ENCODE measurements at regions not wholly inside any gene's neighbourhood (a gene's known extent, or its start where the extent isn't known, plus 50 kb on each side); places are given as distances from the start of the nearest gene placed in this dataset.

DNA sequence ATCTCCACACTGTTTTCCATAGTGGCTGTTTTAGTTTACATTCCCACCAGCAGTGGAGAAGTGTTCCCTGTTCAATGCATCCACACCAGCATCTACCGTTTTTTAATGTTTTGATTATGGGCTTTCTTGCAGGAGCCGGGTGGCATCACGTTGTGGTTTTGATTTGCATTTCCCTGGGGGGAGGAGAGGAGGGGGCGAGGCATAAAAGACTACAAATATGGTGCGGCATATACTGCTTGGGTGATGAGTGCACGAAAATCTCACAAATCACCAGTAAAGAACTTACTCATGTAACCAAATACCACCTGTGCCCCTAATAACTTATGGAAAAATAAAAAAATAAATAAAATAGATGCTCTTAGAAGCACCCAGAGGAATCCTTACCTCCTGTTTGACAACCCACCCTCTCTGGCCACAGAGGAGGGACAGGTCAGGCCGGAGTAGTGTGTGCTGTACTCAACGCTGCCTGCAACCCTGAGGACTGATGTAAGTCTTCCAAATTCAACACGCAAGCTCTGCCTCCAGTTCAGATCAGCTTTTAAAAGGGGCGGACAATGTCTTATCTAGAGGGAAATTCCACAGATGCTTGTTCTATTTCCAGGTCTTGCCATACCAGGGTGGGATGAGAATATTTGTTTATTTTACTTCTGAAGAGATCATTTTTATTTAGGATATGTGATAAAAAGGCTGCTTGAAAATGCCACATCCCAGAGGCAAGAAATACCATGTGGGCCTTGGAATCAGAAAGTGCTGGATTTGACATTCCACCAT lies 329.6 kb upstream of the B3GAT1 start:
- ATAC-seq: no peak

DNA sequence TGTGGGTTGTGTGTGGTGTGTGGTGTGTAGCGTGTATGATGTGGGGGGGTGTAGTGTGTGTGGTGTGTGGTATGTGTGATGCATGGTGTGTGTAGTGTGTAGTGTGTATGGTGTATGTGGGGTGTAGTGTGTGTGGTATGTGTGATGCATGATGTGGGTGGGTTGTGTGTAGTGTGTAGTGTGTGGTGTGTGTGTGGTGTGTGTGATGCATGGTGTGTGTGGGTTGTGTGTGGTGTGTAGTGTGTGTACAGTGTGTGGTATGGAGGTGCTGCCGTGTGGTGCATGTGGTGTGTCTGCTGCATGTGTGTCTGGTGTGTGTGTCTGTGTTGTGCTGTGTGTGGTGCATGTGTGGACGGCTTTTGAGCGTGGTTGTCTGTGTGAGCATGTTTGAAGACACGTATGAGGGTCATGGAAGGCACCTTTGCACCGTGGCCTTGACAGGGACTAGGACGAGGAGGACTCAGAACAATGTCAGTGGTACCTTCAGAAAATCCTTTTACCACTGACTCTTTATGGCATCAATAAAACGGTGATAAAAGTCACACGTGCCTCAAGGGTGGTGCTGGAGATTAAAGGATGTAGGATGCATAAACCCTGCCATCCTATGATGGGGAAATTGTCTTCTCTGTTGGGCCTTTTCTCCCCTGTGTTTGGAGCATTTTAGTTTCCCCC lies 328.7 kb upstream of the B3GAT1 start:
- no peak for ATAC-seq

DNA sequence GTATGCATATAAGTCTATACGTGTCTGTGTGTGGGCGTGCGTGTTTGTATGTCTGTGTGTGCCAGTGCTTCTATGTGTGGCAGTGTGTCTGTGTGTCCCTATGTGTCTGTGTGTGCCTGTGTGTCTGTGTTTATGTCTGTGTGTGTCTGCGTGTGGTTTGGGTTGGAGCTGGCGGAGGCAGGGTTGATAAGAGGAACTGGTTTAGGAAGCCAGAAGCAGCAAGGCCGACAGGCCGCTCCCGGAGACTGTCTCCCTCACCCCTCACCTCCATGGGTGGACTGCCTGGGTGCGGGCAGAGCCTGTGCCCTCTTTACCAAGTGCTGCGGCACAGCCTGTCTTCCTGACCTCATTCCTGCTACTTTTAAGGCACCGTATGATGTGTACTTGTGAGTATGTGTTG lies 327.1 kb upstream of the B3GAT1 start:
- ATAC-seq: no peak

DNA sequence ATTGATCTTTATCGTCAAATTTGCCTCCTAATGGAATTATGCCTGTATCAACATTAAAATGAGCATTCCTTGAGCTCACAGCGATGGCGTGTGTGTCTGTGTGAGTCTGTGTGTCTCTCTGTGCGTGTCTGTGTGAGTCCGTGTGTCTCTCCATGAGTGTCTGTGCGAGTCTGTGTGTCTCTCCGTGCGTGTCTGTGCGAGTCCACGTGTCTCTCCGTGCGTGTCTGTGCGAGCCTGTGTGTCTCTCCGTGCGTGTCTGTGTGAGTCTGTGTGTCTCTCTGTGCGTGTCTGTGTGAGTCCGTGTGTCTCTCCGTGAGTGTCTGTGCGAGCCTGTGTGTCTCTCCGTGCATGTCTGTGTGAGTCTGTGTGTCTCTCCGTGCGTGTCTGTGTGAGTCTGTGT lies 326.5 kb upstream of the B3GAT1 start:
- no peak for ATAC-seq

DNA sequence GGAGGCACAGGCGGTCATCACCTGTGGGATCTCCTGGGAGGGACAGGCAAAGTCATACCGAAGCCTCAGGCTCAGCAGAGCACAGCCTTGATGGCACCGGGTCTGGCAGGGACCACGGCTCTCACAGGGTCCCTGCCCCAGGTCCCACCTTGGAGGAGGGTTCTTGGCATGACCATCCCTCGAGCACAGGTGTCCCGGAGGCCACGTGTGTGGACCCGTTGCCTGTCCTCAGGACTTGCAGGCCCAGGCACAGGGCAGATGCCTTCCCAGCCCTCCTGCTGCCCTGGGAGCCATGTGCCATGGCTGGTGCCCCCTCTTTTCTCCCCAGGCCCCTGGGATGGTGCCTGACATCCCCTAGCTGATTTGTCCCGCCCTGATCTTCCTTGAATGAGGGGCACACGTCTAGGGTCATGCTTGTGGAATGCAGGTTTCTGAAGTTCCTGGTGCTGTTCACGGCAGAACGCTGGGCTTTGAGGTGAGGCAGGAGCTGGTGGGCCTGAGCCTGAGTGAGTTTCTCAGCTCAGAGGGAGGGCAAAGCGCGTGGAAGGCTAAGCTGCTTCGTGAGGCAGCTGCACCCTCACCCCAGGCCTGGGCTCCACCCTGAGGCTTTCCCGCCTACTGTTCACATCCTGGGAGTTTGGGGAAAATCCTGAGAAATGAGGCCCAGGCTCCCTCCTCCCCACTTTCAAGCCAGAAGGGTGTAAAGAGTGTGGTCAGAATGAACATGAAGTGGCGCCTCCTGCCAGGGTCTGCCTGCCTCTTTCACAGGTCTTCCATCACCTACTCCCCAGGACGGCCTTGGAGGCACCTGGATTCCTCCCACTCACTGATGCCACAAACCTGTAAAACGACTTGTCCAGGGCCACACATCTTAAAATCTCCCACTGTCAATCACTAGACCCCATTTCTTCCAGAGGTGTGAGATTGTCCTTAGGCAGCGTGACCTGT lies 325.8 kb upstream of the B3GAT1 start:
- ATAC-seq: no peak

DNA sequence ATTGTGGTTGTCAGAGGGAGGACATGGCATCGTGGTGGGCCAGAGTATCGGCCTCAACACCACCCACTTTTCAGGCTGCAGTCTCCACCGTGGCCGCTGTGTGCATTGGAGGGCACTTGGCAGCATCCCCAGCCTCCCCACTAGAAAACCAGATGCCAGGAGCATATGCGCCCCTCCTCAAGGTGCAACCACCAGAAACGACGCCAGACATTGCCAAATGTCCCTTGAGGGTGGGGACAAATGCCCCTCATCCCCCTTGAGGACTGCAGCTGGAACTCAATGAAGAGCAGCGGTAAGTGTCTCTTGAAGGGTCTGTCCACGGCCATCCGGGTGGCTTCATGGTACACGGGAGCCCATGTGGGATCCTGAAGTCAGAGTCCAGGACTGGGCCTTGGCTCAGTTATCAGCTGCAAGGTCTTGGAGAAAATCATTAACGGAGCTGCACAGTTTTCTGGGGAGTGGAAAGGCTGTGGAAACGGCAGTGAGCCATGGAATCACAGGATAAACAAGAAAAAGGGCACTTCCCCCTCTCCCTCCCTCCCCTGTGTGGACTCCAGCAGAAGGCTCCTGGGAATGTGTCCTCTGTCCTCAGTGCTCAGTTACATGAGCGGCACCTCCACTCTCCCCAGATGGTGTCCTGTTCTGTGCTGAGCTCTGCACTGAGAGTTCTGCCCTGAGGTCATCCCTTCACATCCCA lies 324.4 kb upstream of the B3GAT1 start:
- no peak for ATAC-seq

DNA sequence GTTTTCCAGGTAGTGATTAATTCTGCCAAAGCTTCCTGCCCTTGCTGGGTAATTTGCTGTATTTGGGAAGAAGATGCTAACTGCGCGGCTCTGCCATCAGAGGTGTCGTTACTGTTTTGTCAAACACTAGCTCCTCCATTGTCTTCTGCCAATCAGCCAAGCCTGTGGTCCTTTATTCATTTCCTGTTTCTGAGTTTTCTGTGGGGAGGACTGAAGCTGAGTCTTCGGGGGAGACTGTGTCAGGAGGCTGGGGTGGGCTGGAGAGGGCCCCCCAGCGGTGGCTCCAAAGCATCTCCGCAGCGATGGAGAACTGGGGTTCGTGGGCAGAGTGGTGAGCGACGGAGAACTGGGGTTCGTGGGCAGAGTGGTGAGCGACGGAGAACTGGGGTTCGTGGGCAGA lies 322.9 kb upstream of the B3GAT1 start:
- ATAC-seq: no peak

DNA sequence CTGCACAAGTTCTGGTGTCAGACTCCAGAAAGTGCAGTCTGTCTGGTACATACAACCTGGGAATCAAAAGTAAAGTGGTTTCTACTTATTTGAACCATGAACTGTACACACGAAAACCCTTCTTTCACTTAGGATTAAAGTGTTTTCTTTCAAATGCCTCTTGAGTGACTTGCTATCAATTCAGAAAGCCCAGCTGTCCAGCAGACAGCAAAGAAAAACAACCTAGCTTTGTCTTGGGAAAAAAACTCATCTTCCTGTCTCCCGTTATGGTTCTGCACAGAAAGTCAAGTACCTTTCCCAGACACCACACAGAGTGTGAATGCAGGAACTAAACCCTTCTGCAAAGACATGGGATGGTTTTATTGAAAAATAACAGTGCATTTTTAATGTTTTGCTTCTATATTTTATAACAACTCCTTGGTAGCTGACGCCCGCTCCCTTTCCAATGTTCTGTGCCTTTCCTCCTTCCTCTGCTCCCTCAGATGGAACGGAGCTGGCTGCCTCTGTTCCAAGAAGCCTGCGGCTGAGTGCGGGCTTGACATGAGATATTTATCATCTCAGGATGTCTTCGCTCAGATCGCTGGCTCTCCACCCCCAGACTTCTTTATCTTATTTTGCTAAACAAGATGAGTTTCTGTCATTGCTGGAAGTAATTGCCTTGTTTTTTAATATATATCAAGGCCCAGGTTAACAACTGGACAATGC lies 322.3 kb upstream of the B3GAT1 start:
- ATAC-seq: no peak

DNA sequence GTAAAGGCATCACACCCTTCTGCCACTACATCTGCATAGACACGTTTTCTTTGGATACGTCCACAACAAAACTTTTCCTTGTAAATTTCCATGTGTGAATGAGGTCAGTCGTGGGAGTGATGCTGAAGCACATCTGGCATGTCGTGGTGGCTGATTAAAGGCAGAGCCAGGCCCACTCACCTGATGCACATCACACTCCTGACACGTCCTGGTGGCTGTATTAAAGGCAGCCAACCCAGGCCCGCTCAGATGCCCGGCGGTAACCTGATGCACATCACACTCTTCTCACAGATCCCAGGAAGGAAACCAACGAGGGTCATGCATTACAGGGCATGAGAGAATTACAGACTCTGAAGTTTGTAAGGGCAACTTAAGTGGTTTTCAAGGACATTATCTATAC lies 321.6 kb upstream of the B3GAT1 start:
- no peak for ATAC-seq

DNA sequence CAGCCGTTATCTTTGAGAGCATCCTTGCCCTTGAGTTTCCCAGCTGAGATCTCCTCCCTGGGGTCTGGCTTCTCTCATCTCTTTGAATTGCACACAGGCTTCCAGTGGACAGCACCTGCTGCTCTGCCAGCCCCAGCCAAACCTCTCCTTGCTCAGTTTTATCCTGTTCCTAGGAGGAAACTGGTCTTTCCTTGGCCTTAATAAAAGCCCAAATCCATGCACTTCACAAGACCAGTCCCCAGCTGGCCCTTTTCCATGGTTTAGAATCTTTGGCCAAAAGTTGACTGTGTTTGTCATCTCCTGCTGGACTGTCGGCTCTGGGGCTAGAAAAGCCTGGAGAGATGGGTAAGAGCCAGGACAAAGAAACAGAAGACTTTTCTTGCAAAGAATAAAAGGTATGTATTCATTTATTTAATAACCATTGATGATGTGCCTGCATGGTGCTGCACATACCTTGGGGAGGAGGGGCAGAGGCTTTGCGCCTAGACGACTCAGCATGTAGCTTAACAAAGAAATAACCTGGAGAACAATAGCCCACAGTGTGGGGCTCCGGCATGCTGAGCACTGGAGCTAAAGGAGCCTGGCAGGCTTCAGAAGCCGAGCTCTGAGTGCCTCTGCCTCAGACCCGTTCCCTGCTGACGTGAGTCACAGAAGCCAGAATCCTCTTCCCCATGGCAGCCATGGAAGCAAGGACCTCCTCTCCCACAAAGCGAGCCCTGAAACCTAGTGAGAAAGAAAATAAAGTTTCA lies 319.3 kb upstream of the B3GAT1 start:
- ATAC-seq: no peak

DNA sequence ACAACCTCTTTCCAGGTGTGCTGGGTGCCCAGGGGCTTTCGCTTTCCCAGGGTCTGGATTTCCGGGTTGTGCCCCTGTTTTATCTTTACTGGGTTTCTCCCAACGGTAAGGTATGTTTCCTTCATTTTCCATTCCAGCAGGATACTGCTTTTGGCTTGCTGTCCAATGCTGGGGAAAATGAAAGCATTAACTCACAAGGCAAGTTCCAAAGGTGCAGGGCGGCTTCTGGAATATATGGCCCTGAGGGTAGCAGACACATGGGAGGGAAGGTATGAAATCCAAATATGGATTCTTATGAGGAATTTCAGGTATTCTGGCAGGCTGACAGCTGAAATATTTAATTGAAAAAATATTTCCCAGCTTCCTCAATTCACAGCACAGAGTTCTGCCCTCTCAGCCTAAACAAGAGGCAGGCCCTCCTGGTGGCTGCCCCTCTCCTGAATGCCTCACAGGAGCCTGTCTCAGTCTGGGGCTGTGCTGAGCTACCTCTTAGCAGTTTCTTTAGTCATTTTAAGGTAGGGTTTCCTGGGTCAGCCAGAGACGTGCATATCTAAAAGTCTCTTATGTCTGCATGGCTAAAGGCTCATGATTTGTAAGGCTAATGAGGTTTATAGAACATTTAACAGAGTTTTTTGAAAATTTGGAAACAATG lies 318.6 kb upstream of the B3GAT1 start:
- ATAC-seq: no peak

DNA sequence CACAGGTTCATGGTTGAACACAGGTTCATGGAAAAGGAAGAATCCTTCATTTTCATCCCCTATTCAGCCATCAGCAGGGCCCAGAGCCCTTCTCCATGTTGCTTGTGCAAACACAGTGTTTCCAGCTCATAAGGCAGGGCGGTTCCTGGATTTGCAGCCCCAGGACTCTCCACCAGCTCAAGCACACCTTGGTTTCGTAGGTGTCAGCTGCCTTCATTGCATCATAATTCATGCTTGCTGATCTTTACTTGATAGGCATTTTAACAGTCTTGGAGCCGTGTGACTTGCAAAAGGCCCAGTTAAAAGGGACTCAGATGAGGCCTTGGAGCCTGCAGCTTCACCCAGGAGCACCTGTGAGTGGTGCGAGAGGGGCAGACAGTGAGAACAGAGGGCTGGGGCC lies 318.1 kb upstream of the B3GAT1 start:
- no peak for ATAC-seq

DNA sequence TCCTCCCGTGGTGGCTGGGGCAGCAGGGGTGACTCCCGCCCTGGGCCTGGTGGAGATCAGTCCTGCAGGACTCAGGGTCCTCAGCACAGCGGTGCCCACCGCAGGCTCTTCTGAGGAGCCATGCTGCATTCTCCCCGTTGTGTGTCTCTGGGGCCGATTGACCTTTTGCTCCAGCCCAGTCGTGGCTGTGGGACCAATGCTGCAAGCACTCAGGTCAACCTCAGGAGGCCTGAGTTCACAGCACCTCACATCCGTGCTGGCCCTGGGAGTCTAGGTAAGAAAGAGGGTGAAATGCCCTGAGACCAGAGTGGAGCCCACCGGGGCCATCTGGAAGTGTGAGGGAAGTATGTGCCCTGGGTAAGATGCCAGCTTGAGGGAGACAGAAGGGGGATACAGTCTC lies 316.1 kb upstream of the B3GAT1 start:
- ATAC-seq: no peak

DNA sequence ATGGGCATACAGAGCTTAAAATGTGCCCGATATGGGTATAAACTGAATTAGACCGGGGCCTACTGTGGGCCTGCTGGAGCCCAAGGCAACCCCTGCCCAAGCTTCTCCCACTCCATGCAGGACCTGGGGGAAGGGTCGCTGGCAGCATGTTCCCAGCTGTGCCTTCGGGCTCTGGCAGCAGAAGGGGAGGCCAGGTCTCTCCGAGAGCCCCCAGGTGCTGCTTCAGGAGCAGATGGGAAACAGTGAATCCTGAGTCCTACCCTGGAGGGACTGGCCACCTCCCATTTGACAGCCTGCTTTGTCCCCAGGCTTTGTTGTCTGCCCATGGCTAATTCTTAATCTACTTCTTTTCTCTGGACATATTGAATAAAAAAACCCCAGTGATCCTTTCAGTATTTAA lies 315.6 kb upstream of the B3GAT1 start:
- no peak for ATAC-seq

DNA sequence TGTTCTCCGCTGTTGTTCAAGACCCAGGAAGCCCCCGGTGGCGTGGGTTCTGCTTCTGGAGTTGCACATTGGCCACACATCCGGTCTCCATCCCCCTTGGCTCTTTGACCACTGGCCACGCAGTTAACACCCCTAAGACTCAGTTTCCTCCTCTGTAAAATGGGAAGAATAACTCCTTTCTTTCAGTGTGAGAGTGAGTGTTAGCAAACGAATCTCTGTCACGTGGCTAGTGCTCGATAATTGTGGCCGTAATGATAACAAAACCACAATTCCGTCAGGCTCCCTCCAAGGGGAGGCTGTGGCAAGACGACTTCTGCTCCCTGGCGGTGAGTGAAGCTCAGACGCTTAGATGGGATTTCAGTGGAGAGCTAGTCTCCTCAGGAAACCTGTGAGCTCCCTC lies 315.2 kb upstream of the B3GAT1 start:
- ATAC-seq: no peak

DNA sequence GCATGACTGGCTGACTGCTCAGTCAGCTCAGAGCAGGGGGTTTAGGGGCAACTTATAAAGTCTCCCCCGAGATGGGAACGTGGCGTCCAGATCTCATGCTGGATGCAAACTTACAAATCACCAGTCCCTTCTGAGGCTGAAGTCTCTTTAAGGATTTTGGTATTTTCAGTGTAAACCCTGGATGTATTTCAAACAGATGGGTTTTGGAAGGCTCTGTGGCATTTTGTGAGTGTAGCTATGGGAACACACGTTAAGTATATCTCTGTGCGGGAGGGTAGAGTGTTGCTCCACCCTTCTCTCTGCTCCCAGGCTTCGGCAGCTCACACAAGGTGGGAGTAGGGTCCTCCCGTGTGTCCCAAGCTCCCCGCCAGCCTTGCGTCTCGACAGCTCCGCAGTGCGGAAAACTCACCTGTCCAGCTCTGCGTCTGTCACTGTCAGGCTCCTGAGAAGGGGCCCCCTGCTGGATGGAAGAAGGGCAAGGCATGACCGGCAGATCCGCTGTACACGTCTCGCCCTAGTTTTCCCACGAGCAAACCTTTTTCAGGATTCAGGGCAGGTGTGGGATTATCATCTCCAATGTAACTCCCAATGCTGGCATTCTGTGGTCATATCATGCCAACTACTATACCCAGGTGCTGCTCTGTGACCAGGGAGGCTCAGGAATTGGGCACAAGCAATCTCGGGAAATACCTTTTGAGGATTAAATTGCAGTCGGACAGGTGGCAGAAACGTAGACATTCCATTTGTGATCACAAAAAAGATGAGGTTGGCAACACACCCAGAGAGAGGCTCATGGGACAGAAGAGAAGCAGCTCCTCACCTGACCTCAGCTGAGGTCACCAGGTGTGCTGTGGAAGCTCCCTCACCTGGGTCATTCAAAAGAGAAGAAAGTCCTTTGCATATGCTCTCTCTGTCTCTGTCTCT lies 313.9 kb upstream of the B3GAT1 start:
- ATAC-seq: peak; percentile 86

DNA sequence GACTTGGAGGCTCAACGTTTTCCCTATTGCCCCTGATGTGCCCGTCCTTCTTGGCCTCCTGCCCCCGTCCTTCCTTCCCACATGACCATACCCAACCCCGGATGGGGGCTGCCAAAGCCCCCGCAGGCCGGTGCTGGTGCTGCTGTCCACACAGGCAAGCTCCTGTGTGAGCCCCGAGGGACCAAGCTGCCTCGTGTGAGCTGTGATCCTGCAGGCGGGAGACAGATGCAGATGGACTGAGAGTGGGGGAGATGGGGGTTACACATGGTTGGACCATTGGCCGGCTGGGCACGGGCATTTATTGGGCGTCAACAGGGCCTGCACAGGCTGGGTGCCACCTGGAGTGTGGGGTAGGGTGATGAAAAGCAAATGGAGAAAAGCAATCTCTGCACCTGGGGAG lies 313.2 kb upstream of the B3GAT1 start:
- ATAC-seq: no peak

DNA sequence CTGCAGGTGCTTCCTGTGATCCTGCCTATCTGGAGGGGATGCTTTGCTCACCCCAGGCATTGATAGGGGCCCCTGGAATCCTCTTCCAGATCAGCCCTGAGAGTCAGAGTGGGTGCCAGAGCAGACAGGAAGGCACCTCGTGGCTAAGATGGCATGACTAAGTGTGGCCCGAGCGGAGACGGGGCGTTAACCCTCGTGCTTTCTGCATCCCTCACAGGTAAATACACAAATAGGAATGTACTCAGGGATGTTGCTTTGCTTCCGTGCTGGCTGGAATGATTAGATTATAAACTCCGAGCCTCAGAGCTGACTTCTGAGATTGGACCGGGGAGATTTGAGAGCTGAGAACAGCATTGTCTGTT lies 312.7 kb upstream of the B3GAT1 start:
- no peak for ATAC-seq

DNA sequence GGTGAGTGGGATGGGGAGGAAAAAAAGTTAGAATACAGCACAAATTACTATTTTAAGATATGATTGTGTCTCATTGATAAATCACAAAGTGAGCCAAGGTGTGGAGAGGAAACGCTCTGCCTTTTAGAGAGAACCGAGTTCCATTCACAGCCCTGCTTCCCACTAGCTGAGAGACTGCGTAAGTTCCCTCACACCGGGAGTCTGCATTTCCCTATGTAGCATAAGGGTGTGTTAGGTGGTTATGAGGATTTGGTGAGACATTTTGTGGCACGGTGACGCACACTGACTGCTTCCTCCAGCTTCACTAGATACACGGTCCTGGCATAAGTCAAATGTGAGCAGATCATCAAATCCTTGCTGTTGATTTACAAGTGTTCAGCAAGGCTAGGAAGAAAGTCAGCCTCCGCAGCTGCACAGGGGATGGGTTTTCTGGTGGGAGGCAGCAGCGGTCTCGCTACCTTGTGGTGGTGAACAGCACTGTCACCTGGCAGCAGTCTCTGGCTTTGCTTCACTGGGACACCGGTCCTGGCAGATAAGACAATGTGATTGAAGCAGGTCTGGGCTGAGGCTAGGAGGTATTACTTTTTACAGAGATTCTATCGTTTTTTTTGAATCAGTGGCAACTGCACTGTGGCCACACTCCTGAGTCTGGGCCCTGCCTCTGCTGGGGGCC lies 312.2 kb upstream of the B3GAT1 start:
- no peak for ATAC-seq
